GM12874 (cell line): ENCODE measurements at regions not wholly inside any gene's neighbourhood (a gene's known extent, or its start where the extent isn't known, plus 50 kb on each side); places are given as distances from the start of the nearest gene placed in this dataset.

Experiments
- CTCF ChIP-seq: IDR thresholded peaks from 2 replicates; pipeline ENCODE4 v1.5.1; 2011; ENCODE audit warnings: low read depth, mild to moderate bottlenecking, control low read depth, low read length, moderate library complexity; ENCODE audit not compliant: insufficient read depth

- TF ChIP-seq CTCF = no peak
Observed at GRCh38 chr3:110101361-110101760, 764.0 kb upstream of the DPPA4 start.

GRCh38 chr3:110106805-110107204, 769.5 kb upstream of the DPPA4 start:
- TF ChIP-seq CTCF = no peak

GRCh38 chr3:110123946-110124345, 786.6 kb upstream of the DPPA4 start:
- no peak for TF ChIP-seq CTCF

GRCh38 chr3:110126065-110126464, 788.7 kb upstream of the DPPA4 start:
- TF ChIP-seq CTCF = no peak

- TF ChIP-seq CTCF = no peak
Observed at GRCh38 chr3:110133971-110134370, 796.6 kb upstream of the DPPA4 start.

GRCh38 chr3:110139048-110139447, 801.7 kb upstream of the DPPA4 start:
- no peak for TF ChIP-seq CTCF

GRCh38 chr3:110139821-110140220, 802.5 kb upstream of the DPPA4 start:
- no peak for TF ChIP-seq CTCF

GRCh38 chr3:110149763-110150162, 812.4 kb upstream of the DPPA4 start:
- no peak for TF ChIP-seq CTCF
